ENCODE measurements at regions not wholly inside any gene's neighbourhood (a gene's known extent, or its start where the extent isn't known, plus 50 kb on each side); places are given as distances from the start of the nearest gene placed in this dataset.

GRCh38 chr18:61136711-61137251, 196.4 kb upstream of the CDH20 start:
- TF ChIP-seq, protein P1, sequence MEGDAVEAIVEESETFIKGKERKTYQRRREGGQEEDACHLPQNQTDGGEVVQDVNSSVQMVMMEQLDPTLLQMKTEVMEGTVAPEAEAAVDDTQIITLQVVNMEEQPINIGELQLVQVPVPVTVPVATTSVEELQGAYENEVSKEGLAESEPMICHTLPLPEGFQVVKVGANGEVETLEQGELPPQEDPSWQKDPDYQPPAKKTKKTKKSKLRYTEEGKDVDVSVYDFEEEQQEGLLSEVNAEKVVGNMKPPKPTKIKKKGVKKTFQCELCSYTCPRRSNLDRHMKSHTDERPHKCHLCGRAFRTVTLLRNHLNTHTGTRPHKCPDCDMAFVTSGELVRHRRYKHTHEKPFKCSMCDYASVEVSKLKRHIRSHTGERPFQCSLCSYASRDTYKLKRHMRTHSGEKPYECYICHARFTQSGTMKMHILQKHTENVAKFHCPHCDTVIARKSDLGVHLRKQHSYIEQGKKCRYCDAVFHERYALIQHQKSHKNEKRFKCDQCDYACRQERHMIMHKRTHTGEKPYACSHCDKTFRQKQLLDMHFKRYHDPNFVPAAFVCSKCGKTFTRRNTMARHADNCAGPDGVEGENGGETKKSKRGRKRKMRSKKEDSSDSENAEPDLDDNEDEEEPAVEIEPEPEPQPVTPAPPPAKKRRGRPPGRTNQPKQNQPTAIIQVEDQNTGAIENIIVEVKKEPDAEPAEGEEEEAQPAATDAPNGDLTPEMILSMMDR (IDR thresholded peaks at IDR 0.05) = no peak
- no peak for TF ChIP-seq POLR2A (IDR thresholded peaks at IDR 0.05)

Data from Peyer's patch (tissue), 4 donors.